GM12878 (cell line): ENCODE measurements at regions not wholly inside any gene's neighbourhood (a gene's known extent, or its start where the extent isn't known, plus 50 kb on each side); places are given as distances from the start of the nearest gene placed in this dataset.

Experiments
- ATAC-seq: fragments of 200-7000 bp; cut with Tn5 transposase; 3 replicates; pipeline ENCODE4 v1.9.1; 2020; ENCODE audit warnings: mild to moderate bottlenecking, moderate library complexity
- BruUV-seq: library from RNA; stranded (reverse); fragments of 400-500 nt; replicated peaks from 2 replicates; lab custom pipeline; 2021; lab: Mats Ljungman, UMichigan
- CTCF ChIA-PET: fragments of 300-600 bp; sonication (Branson Sonifier 250); formaldehyde crosslinking; extraction: SDS; loops from one replicate; lab custom pipeline; 2021; ENCODE audit warnings: inconsistent platforms; lab: Yijun Ruan, JAX
- POLR2A ChIA-PET: fragments of 350-600 bp; formaldehyde crosslinking; extraction: SDS; loops from one replicate; lab custom pipeline; 2021; ENCODE audit warnings: inconsistent platforms; lab: Charles Lee
- RAD21 ChIA-PET: fragments of 300-600 bp; sonication (Branson Sonifier 250); formaldehyde crosslinking; loops from one replicate; lab custom pipeline; 2023; ENCODE audit warnings: antibody characterized with exemption; ENCODE audit not compliant: unreplicated experiment; lab: Charles Lee
- SMC1A ChIA-PET: fragments of 300-600 bp; sonication (Branson Sonifier 250); formaldehyde crosslinking; loops from one replicate; lab custom pipeline; 2023; ENCODE audit not compliant: unreplicated experiment, uncharacterized antibody; lab: Charles Lee
- DNase-seq: peaks from one replicate; pipeline ENCODE4 v3.0.0-alpha.2; 2011; ENCODE audit warnings: low read depth, low spot score
- FAIRE-seq: peaks from 3 replicates; lab custom pipeline; 2011; peaks lifted over from hg19 to GRCh38; lab: Jason Lieb, UNC
- H2AFZ ChIP-seq: 2 replicates; pipeline ENCODE4 v1.6.0; 2011; ENCODE audit warnings: low read depth, low read length, control low read depth; ENCODE audit not compliant: control insufficient read depth
- H3K27ac ChIP-seq: 2 replicates; pipeline ENCODE4 v1.5.1; 2011; ENCODE audit warnings: control low read depth; ENCODE audit not compliant: control insufficient read depth, insufficient read depth
- H3K27me3 ChIP-seq, 2 experiments: replicated peaks in 1 of 2; 2 replicates each; pipeline versions ENCODE4 v1.6.0 to v1.6.1; 2011; ENCODE audit warnings: low read length in 1 of 2; ENCODE audit not compliant: control insufficient read depth in 2 of 2, insufficient read depth in 2 of 2
- H3K36me3 ChIP-seq, 2 experiments: 2 replicates each; pipeline ENCODE4 v1.5.1; 2011; ENCODE audit warnings: low read length in 1 of 2; ENCODE audit not compliant: control insufficient read depth in 2 of 2, insufficient read depth in 2 of 2
- H3K4me1 ChIP-seq: 2 replicates; pipeline ENCODE4 v1.6.1; 2011; ENCODE audit warnings: mild to moderate bottlenecking, low read length, moderate library complexity, mixed read lengths; ENCODE audit not compliant: control insufficient read depth, insufficient read depth
- H3K4me2 ChIP-seq: 2 replicates; pipeline ENCODE4 v1.6.0; 2011; ENCODE audit warnings: control low read depth; ENCODE audit not compliant: control insufficient read depth, insufficient read depth
- H3K4me3 ChIP-seq: fragments of 200-600 bp; sonication (generic); 2 replicates; pipeline ENCODE4 v1.5.1; 2016
- H3K79me2 ChIP-seq: 2 replicates; pipeline ENCODE4 v1.6.0; 2011; ENCODE audit warnings: low read length; ENCODE audit not compliant: control insufficient read depth, insufficient read depth
- H3K9ac ChIP-seq: 2 replicates; pipeline ENCODE4 v1.8.0; 2011; ENCODE audit warnings: low read length, control low read depth, mixed read lengths; ENCODE audit not compliant: control insufficient read depth, insufficient read depth
- H3K9me3 ChIP-seq: replicated peaks from 3 replicates; pipeline ENCODE4 v1.5.1; 2011; ENCODE audit warnings: mild to moderate bottlenecking, low read length; ENCODE audit not compliant: control insufficient read depth, insufficient read depth
- H4K20me1 ChIP-seq: 2 replicates; pipeline ENCODE4 v1.6.0; 2011; ENCODE audit not compliant: control insufficient read depth, insufficient read depth
- BCL3 ChIP-seq: IDR thresholded peaks from 2 replicates; pipeline ENCODE4 v1.6.1; 2011; ENCODE audit warnings: borderline replicate concordance, low read depth, mild to moderate bottlenecking, moderate library complexity, low read length; ENCODE audit not compliant: insufficient read depth, poor library complexity, severe bottlenecking
- FOS ChIP-seq: IDR thresholded peaks from 3 replicates; pipeline ENCODE4 v1.6.1; 2011; ENCODE audit warnings: borderline replicate concordance; ENCODE audit not compliant: insufficient read length; ENCODE audit errors: extremely low read depth
- FOXK2 ChIP-seq: fragments of 450-650 bp; IDR thresholded peaks from 2 replicates; pipeline ENCODE4 v1.6.1; 2017; ENCODE audit warnings: mild to moderate bottlenecking, moderate library complexity
- GATAD2B ChIP-seq: fragments of 450-650 bp; conservative IDR thresholded peaks from 2 replicates; pipeline ENCODE4 v1.6.1; 2017; ENCODE audit warnings: low read depth, mild to moderate bottlenecking, moderate library complexity
- HDAC2 ChIP-seq: fragments of 200-600 bp; sonication (generic); IDR thresholded peaks from 2 replicates; pipeline ENCODE4 v1.6.1; 2017
- MTA3 ChIP-seq: IDR thresholded peaks from 2 replicates; pipeline ENCODE4 v1.6.1; 2012; ENCODE audit warnings: low read length, inconsistent platforms, borderline replicate concordance
- NFYB ChIP-seq: IDR thresholded peaks from 2 replicates; pipeline ENCODE4 v1.6.1; 2011; ENCODE audit warnings: low read depth, mild to moderate bottlenecking, low read length, improper control_type of control experiment, moderate library complexity; ENCODE audit not compliant: insufficient read depth
- PAX8 ChIP-seq: fragments of 450-650 bp; IDR thresholded peaks from 2 replicates; pipeline ENCODE4 v1.6.1; 2017; ENCODE audit warnings: mild to moderate bottlenecking, moderate library complexity
- SIN3A ChIP-seq: IDR thresholded peaks from 2 replicates; pipeline ENCODE4 v1.6.1; 2012; ENCODE audit warnings: low read depth, low read length, improper control_type of control experiment
- STAT1 ChIP-seq: fragments of 450-650 bp; conservative IDR thresholded peaks from 2 replicates; pipeline ENCODE4 v1.6.1; 2014; ENCODE audit warnings: antibody characterized with exemption, mild to moderate bottlenecking
- TCF12 ChIP-seq: IDR thresholded peaks from 2 replicates; pipeline ENCODE4 v1.6.1; 2011; ENCODE audit warnings: low read depth, mild to moderate bottlenecking, low read length
- WRNIP1 ChIP-seq: IDR thresholded peaks from 2 replicates; pipeline ENCODE4 v1.6.1; 2011; ENCODE audit warnings: low read depth, low read length, improper control_type of control experiment, borderline replicate concordance
- ZNF622 ChIP-seq: fragments of 450-650 bp; IDR thresholded peaks from 2 replicates; pipeline ENCODE4 v1.6.1; 2017; ENCODE audit warnings: mild to moderate bottlenecking, inconsistent platforms
- ZSCAN29 ChIP-seq: fragments of 450-650 bp; IDR thresholded peaks from 2 replicates; pipeline ENCODE4 v1.6.1; 2017; ENCODE audit warnings: mild to moderate bottlenecking, moderate library complexity
- WGBS: methylation state at CpG from one replicate; pipeline ENCODE4 v1.1.6; 2016; ENCODE audit warnings: low lambda C conversion rate; ENCODE audit not compliant: insufficient replicate concordance, insufficient coverage; ENCODE audit errors: missing lambda C conversion rate; 5-methylcytosine and 5-hydroxymethylcytosine counted together
- in situ Hi-C: fragments of 300-500 bp; cut with MboI; formaldehyde crosslinking; loops from 9 replicates; pipeline ENCODE4 v1.14.3; 2018; ENCODE audit warnings: mixed read lengths
- intact Hi-C: fragments of 100-400 bp; cut with micrococcal nuclease; formaldehyde crosslinking; loops from one replicate; pipeline ENCODE4 v1.14.2; 2022; ENCODE audit not compliant: unreplicated experiment

- H3K36me3 ChIP-seq, result no peaks in the 10 kb centered on the region
- H3K9me3 ChIP-seq, result no peaks in the 10 kb centered on the region; the same call in 1 of the 3 replicates
- ChIA-PET CTCF (no interaction called here), POLR2A (no interaction called here), RAD21 (no interaction called here)
- H3K4me3 ChIP-seq, result no peak overlapping the region
- H3K79me2 ChIP-seq, result no peaks in the 10 kb centered on the region
- H3K4me2 ChIP-seq, result no peak overlapping the region
- H4K20me1 ChIP-seq, result no peaks in the 10 kb centered on the region
- FAIRE-seq, result no peak
- H3K27me3 ChIP-seq, result no peaks in the 10 kb centered on the region
- no peak overlapping the region for H2AFZ ChIP-seq
- TF ChIP-seq WRNIP1, result no peak
- TF ChIP-seq FOS, result no peak
- no peak for TF ChIP-seq STAT1
- no peak for TF ChIP-seq TCF12
- no peak for TF ChIP-seq FOXK2
- TF ChIP-seq HDAC2, result no peak
- no peak for TF ChIP-seq ZNF622
- TF ChIP-seq BCL3, result no peak
- TF ChIP-seq NFYB, result no peak
- TF ChIP-seq ZSCAN29, result no peak
- no peak for TF ChIP-seq SIN3A
- TF ChIP-seq GATAD2B, result no peak
- TF ChIP-seq PAX8, result no peak
- TF ChIP-seq MTA3, result no peak
- TF ChIP-seq, all 136 proteins: peak for 0
- no TSS peak for BruUV-seq
- 0% methylated on average over 1 of the region's 1 CpG for WGBS
- in situ Hi-C loops (no loop called here), intact Hi-C loops (loop anchor here (1.0 kb wide), 1 partner anchor 17 kb away; no protein-coding TSS in a partner anchor)
- no peaks in the 10 kb centered on the region for H3K4me1 ChIP-seq
- no peak for DNase-seq
- no peak overlapping the region for H3K27ac ChIP-seq
- SMC1A ChIA-PET, result no interaction called here
- ATAC-seq, result no peak
- no peak overlapping the region for H3K9ac ChIP-seq
These were observed 382.7 kb upstream of the RNF32 start for GRCh38 chr7:156257904-156258303.
